Liver (tissue), 8 donors: ENCODE measurements at regions not wholly inside any gene's neighbourhood (a gene's known extent, or its start where the extent isn't known, plus 50 kb on each side); places are given as distances from the start of the nearest gene placed in this dataset.

Source experiments
- DNase-seq: peaks from one replicate; pipeline ENCODE4 v3.0.0-alpha.2; 2017; ENCODE audit warnings: low spot score
- H3K27ac ChIP-seq, 2 donors: one replicate each; pipeline ENCODE4 v1.7.0; 2013; ENCODE audit warnings: inconsistent platforms in 2 of 2, low read length in 2 of 2, control low read depth in 1 of 2, low read depth in 1 of 2, mild to moderate bottlenecking in 1 of 2
- H3K27me3 ChIP-seq, 4 donors: one replicate each; pipeline versions ENCODE4 v1.6.1 to v1.7.0; 2013; ENCODE audit warnings: low read length in 3 of 4, inconsistent platforms in 1 of 4, mild to moderate bottlenecking in 1 of 4, moderate library complexity in 1 of 4; ENCODE audit not compliant: control insufficient read depth in 4 of 4, insufficient read depth in 4 of 4
- H3K36me3 ChIP-seq, 4 donors: one replicate each; pipeline versions ENCODE4 v1.6.1 to v1.7.0; 2013; ENCODE audit warnings: low read length in 3 of 4, mild to moderate bottlenecking in 3 of 4, low read depth in 1 of 4, moderate library complexity in 1 of 4; ENCODE audit not compliant: control insufficient read depth in 4 of 4, insufficient read depth in 3 of 4
- H3K4me1 ChIP-seq, 4 donors: one replicate each; pipeline versions ENCODE4 v1.6.1 to v1.7.0; 2013; ENCODE audit warnings: low read length in 3 of 4, mild to moderate bottlenecking in 3 of 4, moderate library complexity in 1 of 4; ENCODE audit not compliant: control insufficient read depth in 4 of 4, insufficient read depth in 4 of 4
- H3K4me3 ChIP-seq, 3 donors: one replicate each; pipeline versions ENCODE4 v1.6.1 to v1.7.0; 2013; ENCODE audit warnings: low read length in 3 of 3, control low read depth in 1 of 3, low read depth in 1 of 3, mild to moderate bottlenecking in 1 of 3
- H3K9ac ChIP-seq, 2 donors: one replicate each; pipeline ENCODE4 v1.7.0; 2013; ENCODE audit warnings: low read length in 2 of 2, mild to moderate bottlenecking in 2 of 2, moderate library complexity in 2 of 2, control low read depth in 1 of 2, low read depth in 1 of 2
- H3K9me3 ChIP-seq, 4 donors: one replicate each; pipeline versions ENCODE4 v1.6.1 to v1.7.0; 2013; ENCODE audit warnings: low read length in 3 of 4; ENCODE audit not compliant: control insufficient read depth in 4 of 4
- ATF3 ChIP-seq: IDR thresholded peaks from 2 replicates; pipeline ENCODE4 v1.6.1; 2016; ENCODE audit warnings: antibody characterized with exemption
- CTCF ChIP-seq: fragments of 150-350 bp; IDR thresholded peaks from 2 replicates; pipeline ENCODE4 v1.5.1; 2017; ENCODE audit warnings: improper control_type of control experiment, low read depth, low read length; ENCODE audit not compliant: missing input control
- EGR1 ChIP-seq, 2 donors: IDR thresholded peaks; 2 replicates each; pipeline ENCODE4 v1.6.1; 2016 to 2018; ENCODE audit warnings: antibody characterized with exemption in 2 of 2, low read depth in 2 of 2
- FOXA2 ChIP-seq: IDR thresholded peaks from 2 replicates; pipeline ENCODE4 v1.6.1; 2016; ENCODE audit warnings: antibody characterized with exemption
- GABPA ChIP-seq, 2 donors: IDR thresholded peaks in 1 of 2; conservative IDR thresholded peaks in 1 of 2; 2 replicates each; pipeline ENCODE4 v1.6.1; 2016; ENCODE audit warnings: antibody characterized with exemption in 2 of 2, mild to moderate bottlenecking in 1 of 2, moderate library complexity in 1 of 2
- HNF4A ChIP-seq, 2 donors: conservative IDR thresholded peaks; 2 replicates each; pipeline ENCODE4 v1.6.1; 2016; ENCODE audit warnings: antibody characterized with exemption in 2 of 2, mild to moderate bottlenecking in 2 of 2
- HNF4G ChIP-seq: IDR thresholded peaks from 2 replicates; pipeline ENCODE4 v1.6.1; 2016; ENCODE audit warnings: antibody characterized with exemption
- JUND ChIP-seq, 2 donors: IDR thresholded peaks; 2 replicates each; pipeline ENCODE4 v1.6.1; 2016; ENCODE audit warnings: antibody characterized with exemption in 2 of 2
- MAX ChIP-seq: IDR thresholded peaks from 2 replicates; pipeline ENCODE4 v1.6.1; 2016; ENCODE audit warnings: antibody characterized with exemption
- NR2F2 ChIP-seq: IDR thresholded peaks from 2 replicates; pipeline ENCODE4 v1.6.1; 2016; ENCODE audit warnings: antibody characterized with exemption
- RAD21 ChIP-seq, 2 donors: IDR thresholded peaks; 2 replicates each; pipeline ENCODE4 v1.6.1; 2016; ENCODE audit warnings: antibody characterized with exemption in 2 of 2, mild to moderate bottlenecking in 2 of 2
- REST ChIP-seq: IDR thresholded peaks from 2 replicates; pipeline ENCODE4 v1.6.1; 2016; ENCODE audit warnings: antibody characterized with exemption, mild to moderate bottlenecking
- RXRA ChIP-seq, 2 donors: IDR thresholded peaks; 2 replicates each; pipeline ENCODE4 v1.6.1; 2017 to 2018; ENCODE audit warnings: antibody characterized with exemption in 2 of 2, mild to moderate bottlenecking in 1 of 2
- SP1 ChIP-seq: IDR thresholded peaks from 2 replicates; pipeline ENCODE4 v1.6.1; 2018; ENCODE audit warnings: antibody characterized with exemption, mild to moderate bottlenecking
- TAF1 ChIP-seq: conservative IDR thresholded peaks from 2 replicates; pipeline ENCODE4 v1.6.1; 2016; ENCODE audit warnings: antibody characterized with exemption, mild to moderate bottlenecking
- YY1 ChIP-seq: IDR thresholded peaks from 2 replicates; pipeline ENCODE4 v1.6.1; 2016; ENCODE audit warnings: antibody characterized with exemption, mild to moderate bottlenecking
- ZBTB33 ChIP-seq: IDR thresholded peaks from 2 replicates; pipeline ENCODE4 v1.6.1; 2016; ENCODE audit warnings: antibody characterized with exemption
- WGBS: extraction: QIAGEN DNeasy Blood & Tissue Kit; methylation state at CpG from one replicate; pipeline ENCODE4 v1.1.7; 2013; 5-methylcytosine and 5-hydroxymethylcytosine counted together
- donor health status: healthy.
- donor health status: healthy.
- donor health status: healthy.
- donor health status: healthy.
- donor health status: healthy.

- H3K27ac ChIP-seq, result no peak overlapping the region
- TF ChIP-seq GABPA (IDR thresholded peaks at IDR 0.05 in 1 of 2, conservative IDR thresholded peaks at IDR 0.05 in 1 of 2) (no peak), EGR1 (IDR thresholded peaks at IDR 0.05; ENCODE audit: low read depth in 2 of 2) (no peak), YY1 (no peak), HNF4G (no peak), JUND (IDR thresholded peaks at IDR 0.05) (no peak), CTCF (no peak), SP1 (no peak), NR2F2 (no peak), TAF1 (no peak), REST (no peak), ZBTB33 (no peak), RAD21 (IDR thresholded peaks at IDR 0.05) (no peak), MAX (no peak), RXRA (IDR thresholded peaks at IDR 0.05) (no peak), FOXA2 (no peak), HNF4A (conservative IDR thresholded peaks at IDR 0.05) (no peak)
- H3K9me3 ChIP-seq, result peaks cover 0 to 3% (median 0%) of the 10 kb centered on the region in 4 donors
- H3K27me3 ChIP-seq, result no peaks in the 10 kb centered on the region
- 88% methylated on average over 1 of the region's 1 CpG for WGBS
- H3K4me3 ChIP-seq, result no peak overlapping the region
- no peaks in the 10 kb centered on the region for H3K36me3 ChIP-seq
- no peak overlapping the region for H3K9ac ChIP-seq
- H3K4me1 ChIP-seq, result no peaks in the 10 kb centered on the region
- no peak for DNase-seq
Measured at GRCh38 chr7:91645542-91645941, 235.0 kb downstream of the MTERF1 start.

GRCh38 chr7:91651986-91652385 lies 228.5 kb downstream of the MTERF1 start:
- H3K4me3 ChIP-seq, result no peak overlapping the region
- H3K4me1 ChIP-seq, result no peaks in the 10 kb centered on the region
- 81% methylated on average over 1 of the region's 1 CpG for WGBS
- no peaks in the 10 kb centered on the region for H3K27me3 ChIP-seq
- no peak overlapping the region for H3K9ac ChIP-seq
- TF ChIP-seq JUND (IDR thresholded peaks at IDR 0.05) (no peak), GABPA (IDR thresholded peaks at IDR 0.05 in 1 of 2, conservative IDR thresholded peaks at IDR 0.05 in 1 of 2) (no peak), NR2F2 (no peak), RXRA (IDR thresholded peaks at IDR 0.05) (no peak), ATF3 (no peak), CTCF (no peak), RAD21 (IDR thresholded peaks at IDR 0.05) (no peak), TAF1 (no peak), FOXA2 (no peak), REST (no peak), HNF4G (no peak), EGR1 (IDR thresholded peaks at IDR 0.05; ENCODE audit: low read depth in 2 of 2) (no peak)
- peaks cover 0 to 3% (median 0%) of the 10 kb centered on the region in 4 donors for H3K9me3 ChIP-seq
- DNase-seq, result no peak
- H3K27ac ChIP-seq, result no peak overlapping the region
- H3K36me3 ChIP-seq, result no peaks in the 10 kb centered on the region
